HEK293T (cell line): ENCODE measurements at regions not wholly inside any gene's neighbourhood (a gene's known extent, or its start where the extent isn't known, plus 50 kb on each side); places are given as distances from the start of the nearest gene placed in this dataset.

Source experiments
- ARNT ChIP-seq: fragments of 450-650 bp; IDR thresholded peaks from 2 replicates; pipeline ENCODE4 v1.6.1; 2017; ENCODE audit warnings: mild to moderate bottlenecking
- BHLHE40 ChIP-seq: fragments of 450-650 bp; IDR thresholded peaks from 2 replicates; pipeline ENCODE4 v1.6.1; 2016; ENCODE audit warnings: mild to moderate bottlenecking, moderate library complexity, borderline replicate concordance
- ELF4 ChIP-seq: fragments of 450-650 bp; IDR thresholded peaks from 2 replicates; pipeline ENCODE4 v1.6.1; 2017; ENCODE audit warnings: antibody characterized with exemption
- L3MBTL2 ChIP-seq: fragments of 450-650 bp; conservative IDR thresholded peaks from 2 replicates; pipeline ENCODE4 v1.6.1; 2016; ENCODE audit warnings: mild to moderate bottlenecking
- SP1 ChIP-seq: fragments of 450-650 bp; IDR thresholded peaks from 2 replicates; pipeline ENCODE4 v1.6.1; 2017
- SUZ12 ChIP-seq: fragments of 450-650 bp; IDR thresholded peaks from 2 replicates; pipeline ENCODE4 v1.6.1; 2016; ENCODE audit warnings: mild to moderate bottlenecking
- TARDBP ChIP-seq: fragments of 450-650 bp; IDR thresholded peaks from 2 replicates; pipeline ENCODE4 v1.6.1; 2016

- TF ChIP-seq ELF4 (no peak), SP1 (no peak), ARNT (no peak), L3MBTL2 (no peak), TARDBP (no peak), BHLHE40 (no peak), SUZ12 (no peak)
Measured at GRCh38 chr3:197611255-197611654, 55.5 kb upstream of the BDH1 start.
